Coronary artery (tissue), 2 donors: ENCODE measurements at regions not wholly inside any gene's neighbourhood (a gene's known extent, or its start where the extent isn't known, plus 50 kb on each side); places are given as distances from the start of the nearest gene placed in this dataset.

Source experiments
- DNase-seq: peaks from one replicate; pipeline ENCODE4 v3.0.0-alpha.2; 2017; ENCODE audit warnings: low spot score
- H3K27ac ChIP-seq, 2 donors: fragments of 200-600 bp; sonication (generic); one replicate each; pipeline ENCODE4 v1.5.1; 2016 to 2019
- H3K4me3 ChIP-seq: fragments of 200-600 bp; sonication (generic); 2 replicates; pipeline ENCODE4 v1.5.1; 2016; ENCODE audit warnings: mild to moderate bottlenecking, moderate library complexity
- TF ChIP-seq, protein P1 (sequence below): fragments of 200-600 bp; sonication (generic); IDR thresholded peaks from one replicate; pipeline ENCODE4 v1.5.1; 2019; ENCODE audit warnings: antibody characterized with exemption

DNA sequence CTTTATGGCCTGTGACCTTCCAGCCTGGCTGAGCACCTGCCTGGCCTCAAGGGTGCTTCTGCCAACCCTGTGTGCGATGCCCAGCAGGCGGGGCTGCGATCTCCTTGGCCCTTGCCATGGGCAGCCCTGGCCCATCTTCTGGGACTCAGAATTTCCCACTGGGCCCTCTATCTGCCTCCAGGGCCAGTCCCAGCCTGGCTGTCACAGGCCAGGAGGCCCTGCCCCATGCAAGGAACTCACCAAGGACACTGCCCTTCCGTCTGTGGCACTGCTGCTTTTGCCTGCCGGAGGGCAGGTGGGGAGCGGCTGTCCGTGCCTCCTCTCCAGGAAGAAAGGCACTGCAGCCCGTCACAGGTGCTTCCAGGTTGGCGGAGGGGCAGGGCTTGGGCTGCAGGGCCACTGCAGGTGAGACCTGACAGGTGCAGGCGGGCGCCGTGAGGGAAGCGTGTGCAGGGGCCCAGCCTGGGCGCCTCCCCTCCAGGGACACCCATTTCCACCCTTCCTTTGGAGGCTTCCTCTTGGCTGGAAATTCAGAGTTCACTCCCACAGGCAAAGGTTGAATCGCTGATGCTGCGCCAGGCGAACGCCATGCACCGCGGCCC, 177.8 kb downstream of the KIF26A start:
- Histone ChIP-seq H3K4me3 (no peak overlapping the region), H3K27ac (no peak overlapping the region)
- peak; percentile 43 for DNase-seq
- TF ChIP-seq, protein P1, sequence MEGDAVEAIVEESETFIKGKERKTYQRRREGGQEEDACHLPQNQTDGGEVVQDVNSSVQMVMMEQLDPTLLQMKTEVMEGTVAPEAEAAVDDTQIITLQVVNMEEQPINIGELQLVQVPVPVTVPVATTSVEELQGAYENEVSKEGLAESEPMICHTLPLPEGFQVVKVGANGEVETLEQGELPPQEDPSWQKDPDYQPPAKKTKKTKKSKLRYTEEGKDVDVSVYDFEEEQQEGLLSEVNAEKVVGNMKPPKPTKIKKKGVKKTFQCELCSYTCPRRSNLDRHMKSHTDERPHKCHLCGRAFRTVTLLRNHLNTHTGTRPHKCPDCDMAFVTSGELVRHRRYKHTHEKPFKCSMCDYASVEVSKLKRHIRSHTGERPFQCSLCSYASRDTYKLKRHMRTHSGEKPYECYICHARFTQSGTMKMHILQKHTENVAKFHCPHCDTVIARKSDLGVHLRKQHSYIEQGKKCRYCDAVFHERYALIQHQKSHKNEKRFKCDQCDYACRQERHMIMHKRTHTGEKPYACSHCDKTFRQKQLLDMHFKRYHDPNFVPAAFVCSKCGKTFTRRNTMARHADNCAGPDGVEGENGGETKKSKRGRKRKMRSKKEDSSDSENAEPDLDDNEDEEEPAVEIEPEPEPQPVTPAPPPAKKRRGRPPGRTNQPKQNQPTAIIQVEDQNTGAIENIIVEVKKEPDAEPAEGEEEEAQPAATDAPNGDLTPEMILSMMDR = no peak

DNA sequence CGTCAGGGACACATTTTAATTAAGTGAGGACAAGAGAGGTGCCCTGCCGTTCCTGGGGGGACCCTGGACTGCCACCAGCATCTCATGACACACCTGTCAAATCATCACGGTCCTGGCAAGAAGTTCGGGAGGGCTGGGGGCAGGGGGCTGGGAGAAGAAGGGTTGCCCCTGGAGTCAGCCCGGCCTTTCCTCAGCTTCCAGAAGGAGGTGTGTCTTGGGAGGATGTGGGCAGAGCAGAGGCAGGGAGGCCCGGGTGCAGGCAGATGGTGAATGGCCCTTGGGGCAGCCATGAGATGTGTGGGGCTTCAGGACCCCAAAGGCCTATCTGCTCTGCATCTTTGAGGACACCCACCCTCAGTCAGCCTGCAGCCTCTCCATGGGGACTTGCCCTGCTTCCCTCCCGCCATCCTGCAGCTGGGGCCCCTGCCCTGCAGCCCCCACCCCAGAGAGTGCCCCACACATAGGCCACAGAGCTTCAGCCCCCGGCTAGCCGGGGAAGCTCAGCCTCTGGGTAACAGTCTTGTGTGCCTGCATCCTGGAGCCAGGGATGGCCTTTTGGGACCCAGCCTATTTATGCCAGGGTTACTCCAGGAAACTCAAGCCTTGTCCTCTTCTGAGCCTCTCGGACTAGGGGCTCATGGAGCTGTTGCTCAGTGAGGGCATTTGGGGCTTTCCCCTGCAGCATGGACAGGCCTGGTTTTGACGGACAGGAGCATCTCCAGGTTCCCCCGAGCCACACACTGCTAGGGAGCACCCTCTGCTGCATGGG, 178.5 kb downstream of the KIF26A start:
- Histone ChIP-seq H3K4me3 (no peak overlapping the region), H3K27ac (no peak overlapping the region)
- TF ChIP-seq, protein P1 = no peak
- DNase-seq = peak; percentile 64

DNA sequence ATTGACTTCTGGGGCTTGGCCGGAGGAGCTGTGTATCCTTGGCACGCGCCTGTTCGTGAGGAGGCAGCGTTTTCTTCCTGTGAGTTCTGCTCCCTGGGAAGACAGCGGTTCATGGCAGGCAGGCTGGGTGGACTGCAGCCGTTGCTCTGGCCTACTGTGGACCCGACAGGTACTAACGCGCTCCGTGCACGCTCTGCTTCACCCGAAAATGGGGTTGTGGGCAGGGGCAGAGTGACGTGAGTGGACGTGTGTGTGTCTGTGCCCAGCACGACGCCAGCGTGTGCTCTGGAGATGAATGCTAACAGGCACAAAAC, 179.1 kb downstream of the KIF26A start:
- no peak overlapping the region for H3K27ac ChIP-seq
- H3K4me3 ChIP-seq = no peak overlapping the region
- TF ChIP-seq, protein P1 = no peak
- DNase-seq = peak; percentile 49

DNA sequence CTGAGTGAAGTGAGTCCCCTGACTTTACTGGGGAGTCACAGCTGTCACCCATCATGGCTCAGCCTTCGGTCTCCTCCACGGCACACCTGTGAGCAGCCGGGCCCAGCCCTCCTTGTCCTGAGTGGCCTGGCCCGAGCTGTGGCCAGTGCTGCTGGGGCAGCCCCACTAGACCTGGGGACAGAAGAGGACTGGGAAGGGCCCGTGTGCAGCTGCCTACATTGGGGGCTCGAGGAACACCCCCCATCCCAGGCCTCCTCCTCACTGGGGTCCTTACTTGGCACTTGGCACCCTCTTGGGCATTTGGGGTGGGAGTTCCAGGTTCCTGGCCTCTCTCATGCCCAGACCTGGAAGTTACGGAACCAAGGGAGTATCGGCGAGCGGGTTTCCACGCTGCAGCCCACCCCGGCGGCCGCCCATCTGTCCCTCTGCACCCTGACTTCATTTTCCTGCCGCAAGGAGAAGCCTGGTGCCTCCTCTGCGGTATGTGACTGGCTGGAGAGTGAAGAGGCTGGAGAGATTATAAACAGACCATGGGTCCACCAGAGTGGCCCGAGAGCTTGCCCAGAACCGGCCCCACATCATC, 179.7 kb downstream of the KIF26A start:
- DNase-seq = peak; percentile 41
- Histone ChIP-seq H3K27ac (no peak overlapping the region), H3K4me3 (no peak overlapping the region)
- TF ChIP-seq, protein P1 = no peak

DNA sequence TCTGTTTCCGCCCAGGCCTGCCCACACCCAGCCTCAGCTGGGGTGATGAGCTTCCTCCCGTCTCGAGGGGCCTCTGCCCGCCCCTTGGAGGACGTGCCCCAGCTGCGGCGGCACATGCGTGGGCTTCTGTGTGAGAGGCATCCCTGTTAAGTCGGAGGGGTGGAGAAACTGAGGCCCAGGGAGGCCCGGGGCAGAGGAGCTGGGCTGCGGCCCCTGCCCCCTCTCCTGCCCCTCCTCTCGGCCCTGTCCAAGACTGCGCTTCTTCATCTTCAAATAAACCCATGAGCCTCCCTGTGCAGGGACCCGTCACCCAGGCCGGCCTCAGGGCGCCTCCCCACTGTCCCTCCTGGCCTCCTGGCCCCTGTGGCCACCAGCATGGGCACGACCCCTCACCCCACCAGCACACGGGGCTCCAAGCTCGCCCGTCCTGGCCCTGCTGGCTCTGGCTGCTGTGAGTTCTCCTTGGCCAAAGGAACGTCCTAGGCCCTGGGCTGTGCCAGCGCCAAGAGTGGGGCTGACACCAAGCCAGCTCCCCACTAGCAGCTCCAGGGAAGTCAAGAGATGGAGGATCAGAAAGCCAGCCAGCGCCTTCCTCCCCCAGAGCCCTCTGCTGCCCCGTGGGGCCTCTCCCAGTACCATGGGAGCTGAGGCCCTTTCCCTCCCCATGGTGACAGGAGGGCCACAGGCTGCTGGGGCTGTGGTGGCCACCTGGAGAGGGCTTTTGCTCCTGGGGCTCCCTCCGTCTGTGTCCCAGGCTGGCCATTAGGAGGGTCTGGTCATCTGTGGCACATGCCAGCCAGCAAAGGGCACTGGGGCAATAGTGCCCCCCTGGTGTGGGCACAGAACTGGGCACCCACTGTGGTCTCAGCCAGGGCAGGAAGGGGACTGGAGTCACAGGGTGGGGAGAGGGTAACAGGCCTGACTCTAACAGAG, 180.4 kb downstream of the KIF26A start:
- Histone ChIP-seq H3K27ac (no peak overlapping the region), H3K4me3 (no peak overlapping the region)
- DNase-seq = peak; percentile 70
- TF ChIP-seq, protein P1 = no peak

DNA sequence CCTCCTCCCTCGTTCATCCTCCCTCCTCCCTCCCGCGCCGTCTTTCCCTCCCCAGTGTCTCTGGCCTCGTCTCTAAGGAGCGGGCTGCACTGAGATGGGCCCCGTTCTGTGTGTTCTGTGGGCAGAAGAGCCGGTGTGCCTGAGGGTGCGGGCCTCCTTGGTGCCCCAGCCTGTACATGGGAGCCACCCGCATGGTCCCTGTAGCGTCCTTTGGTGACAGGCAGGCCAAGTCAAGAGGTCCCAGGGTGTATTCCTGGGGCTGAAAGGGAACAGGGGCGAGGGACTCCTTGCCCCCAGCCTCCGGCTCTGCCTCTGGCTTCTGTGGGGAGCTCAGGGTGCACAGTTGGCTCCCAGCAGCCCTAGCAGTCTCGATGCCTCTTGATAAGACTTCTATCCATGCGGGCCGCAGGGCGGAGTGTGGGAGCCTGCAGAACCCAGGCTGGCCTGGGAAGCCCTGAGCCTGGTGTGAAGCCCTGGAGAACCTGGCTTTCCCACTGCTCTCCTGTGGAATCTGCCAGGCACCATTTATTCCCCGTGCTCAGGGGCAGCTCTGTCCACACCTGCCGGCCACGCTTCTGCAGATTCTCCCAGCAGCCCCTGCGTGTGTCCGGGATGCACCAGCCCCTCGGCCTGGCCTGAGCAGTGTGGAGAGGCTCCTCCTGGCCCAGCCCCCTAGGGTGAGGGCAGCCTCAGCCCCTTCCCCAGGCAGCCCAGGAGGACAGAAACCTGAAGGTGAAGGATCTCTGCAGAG, 181.3 kb downstream of the KIF26A start:
- TF ChIP-seq, protein P1 = no peak
- peak; percentile 67 for DNase-seq
- Histone ChIP-seq H3K27ac (no peak overlapping the region), H3K4me3 (no peak overlapping the region)
